ENCODE measurements at regions not wholly inside any gene's neighbourhood (a gene's known extent, or its start where the extent isn't known, plus 50 kb on each side); places are given as distances from the start of the nearest gene placed in this dataset.

- TF ChIP-seq, protein P1, sequence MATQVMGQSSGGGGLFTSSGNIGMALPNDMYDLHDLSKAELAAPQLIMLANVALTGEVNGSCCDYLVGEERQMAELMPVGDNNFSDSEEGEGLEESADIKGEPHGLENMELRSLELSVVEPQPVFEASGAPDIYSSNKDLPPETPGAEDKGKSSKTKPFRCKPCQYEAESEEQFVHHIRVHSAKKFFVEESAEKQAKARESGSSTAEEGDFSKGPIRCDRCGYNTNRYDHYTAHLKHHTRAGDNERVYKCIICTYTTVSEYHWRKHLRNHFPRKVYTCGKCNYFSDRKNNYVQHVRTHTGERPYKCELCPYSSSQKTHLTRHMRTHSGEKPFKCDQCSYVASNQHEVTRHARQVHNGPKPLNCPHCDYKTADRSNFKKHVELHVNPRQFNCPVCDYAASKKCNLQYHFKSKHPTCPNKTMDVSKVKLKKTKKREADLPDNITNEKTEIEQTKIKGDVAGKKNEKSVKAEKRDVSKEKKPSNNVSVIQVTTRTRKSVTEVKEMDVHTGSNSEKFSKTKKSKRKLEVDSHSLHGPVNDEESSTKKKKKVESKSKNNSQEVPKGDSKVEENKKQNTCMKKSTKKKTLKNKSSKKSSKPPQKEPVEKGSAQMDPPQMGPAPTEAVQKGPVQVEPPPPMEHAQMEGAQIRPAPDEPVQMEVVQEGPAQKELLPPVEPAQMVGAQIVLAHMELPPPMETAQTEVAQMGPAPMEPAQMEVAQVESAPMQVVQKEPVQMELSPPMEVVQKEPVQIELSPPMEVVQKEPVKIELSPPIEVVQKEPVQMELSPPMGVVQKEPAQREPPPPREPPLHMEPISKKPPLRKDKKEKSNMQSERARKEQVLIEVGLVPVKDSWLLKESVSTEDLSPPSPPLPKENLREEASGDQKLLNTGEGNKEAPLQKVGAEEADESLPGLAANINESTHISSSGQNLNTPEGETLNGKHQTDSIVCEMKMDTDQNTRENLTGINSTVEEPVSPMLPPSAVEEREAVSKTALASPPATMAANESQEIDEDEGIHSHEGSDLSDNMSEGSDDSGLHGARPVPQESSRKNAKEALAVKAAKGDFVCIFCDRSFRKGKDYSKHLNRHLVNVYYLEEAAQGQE (IDR thresholded peaks at IDR 0.05; ENCODE audit: insufficient read depth in 1 of 2, low read depth in 2 of 2, low read length in 2 of 2): no peak
- no peak for TF ChIP-seq POLR2AphosphoS5 (IDR thresholded peaks at IDR 0.05; ENCODE audit: low read depth, low read length)
Observed at GRCh38 chr4:60683973-60684372, 516.2 kb upstream of the ADGRL3 start.

Data from PFSK-1 (cell line).